ENCODE measurements at regions not wholly inside any gene's neighbourhood (a gene's known extent, or its start where the extent isn't known, plus 50 kb on each side); places are given as distances from the start of the nearest gene placed in this dataset.

DNA sequence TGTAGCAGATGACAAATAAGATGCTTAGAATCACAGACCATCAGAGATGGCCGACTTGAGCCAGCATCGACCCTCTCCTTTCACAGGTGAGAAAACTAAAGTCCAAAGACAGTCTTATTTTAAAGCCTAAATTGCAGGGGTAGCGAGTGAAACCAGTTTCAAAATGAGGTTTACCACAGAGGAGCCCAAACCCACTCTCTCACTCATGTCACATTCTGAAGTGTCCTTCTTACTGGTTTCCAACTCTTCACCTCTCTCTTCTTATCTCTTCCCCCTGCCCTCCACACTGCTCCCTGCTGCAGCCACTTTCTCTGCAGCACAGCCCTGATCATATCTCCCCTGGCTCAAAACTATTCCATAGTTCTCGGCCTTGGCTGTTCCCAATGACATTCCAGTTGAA is 57.0 kb upstream of the NID2 start:
- TF ChIP-seq, protein P1, sequence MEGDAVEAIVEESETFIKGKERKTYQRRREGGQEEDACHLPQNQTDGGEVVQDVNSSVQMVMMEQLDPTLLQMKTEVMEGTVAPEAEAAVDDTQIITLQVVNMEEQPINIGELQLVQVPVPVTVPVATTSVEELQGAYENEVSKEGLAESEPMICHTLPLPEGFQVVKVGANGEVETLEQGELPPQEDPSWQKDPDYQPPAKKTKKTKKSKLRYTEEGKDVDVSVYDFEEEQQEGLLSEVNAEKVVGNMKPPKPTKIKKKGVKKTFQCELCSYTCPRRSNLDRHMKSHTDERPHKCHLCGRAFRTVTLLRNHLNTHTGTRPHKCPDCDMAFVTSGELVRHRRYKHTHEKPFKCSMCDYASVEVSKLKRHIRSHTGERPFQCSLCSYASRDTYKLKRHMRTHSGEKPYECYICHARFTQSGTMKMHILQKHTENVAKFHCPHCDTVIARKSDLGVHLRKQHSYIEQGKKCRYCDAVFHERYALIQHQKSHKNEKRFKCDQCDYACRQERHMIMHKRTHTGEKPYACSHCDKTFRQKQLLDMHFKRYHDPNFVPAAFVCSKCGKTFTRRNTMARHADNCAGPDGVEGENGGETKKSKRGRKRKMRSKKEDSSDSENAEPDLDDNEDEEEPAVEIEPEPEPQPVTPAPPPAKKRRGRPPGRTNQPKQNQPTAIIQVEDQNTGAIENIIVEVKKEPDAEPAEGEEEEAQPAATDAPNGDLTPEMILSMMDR (IDR thresholded peaks at IDR 0.05) = no peak
- no peak for TF ChIP-seq POLR2A (IDR thresholded peaks at IDR 0.05)

Data from adrenal gland (tissue), 5 donors.